Common myeloid progenitor, CD34-positive (primary cell): ENCODE measurements at regions not wholly inside any gene's neighbourhood (a gene's known extent, or its start where the extent isn't known, plus 50 kb on each side); places are given as distances from the start of the nearest gene placed in this dataset.

ENCODE experiments used
- CTCF ChIA-PET: fragments of 350-600 bp; sonication (Branson Sonifier 250); formaldehyde crosslinking; loops from one replicate; lab custom pipeline; 2021; ENCODE audit warnings: antibody characterized with exemption; lab: Charles Lee
- POLR2A ChIA-PET: fragments of 350-600 bp; sonication (Branson Sonifier 250); formaldehyde crosslinking; loops from one replicate; lab custom pipeline; 2021; ENCODE audit warnings: antibody characterized with exemption; lab: Charles Lee
- DNase-seq, 3 donors: peaks; one replicate each; pipeline versions ENCODE4 v3.0.0 to v3.0.0-alpha.2; 2013
- H3K27ac ChIP-seq, 2 experiments: 1 replicate in 1 of 2; 2 replicates in 1 of 2; pipeline ENCODE4 v1.7.0; 2013; ENCODE audit warnings: inconsistent platforms in 2 of 2, low read length in 2 of 2, mild to moderate bottlenecking in 2 of 2, low read depth in 1 of 2, moderate library complexity in 1 of 2; ENCODE audit not compliant: severe bottlenecking in 2 of 2, insufficient read depth in 1 of 2, poor library complexity in 1 of 2
- H3K27me3 ChIP-seq, 5 experiments: replicated peaks in 2 of 5; 1 replicate in 3 of 5; 2 replicates in 2 of 5; pipeline versions ENCODE4 v1.6.1 to v1.7.0; 2013; ENCODE audit warnings: low read length in 4 of 5, mild to moderate bottlenecking in 2 of 5, moderate library complexity in 2 of 5, inconsistent platforms in 1 of 5; ENCODE audit not compliant: insufficient read depth in 5 of 5, control insufficient read depth in 4 of 5
- H3K36me3 ChIP-seq, 4 experiments: 1 replicate in 2 of 4; 2 replicates in 2 of 4; pipeline versions ENCODE4 v1.6.1 to v1.7.0; 2013; ENCODE audit warnings: low read length in 3 of 4, control low read depth in 1 of 4, mild to moderate bottlenecking in 1 of 4; ENCODE audit not compliant: control insufficient read depth in 4 of 4, insufficient read depth in 4 of 4
- H3K4me1 ChIP-seq, 4 experiments: 1 replicate in 3 of 4; 2 replicates in 1 of 4; pipeline versions ENCODE4 v1.6.1 to v1.7.1; 2013; ENCODE audit warnings: low read length in 3 of 4, mild to moderate bottlenecking in 3 of 4, control low read depth in 1 of 4, inconsistent platforms in 1 of 4, moderate library complexity in 1 of 4; ENCODE audit not compliant: control insufficient read depth in 4 of 4, insufficient read depth in 4 of 4; ENCODE audit errors: control extremely low read depth in 1 of 4
- H3K4me3 ChIP-seq, 7 experiments: 1 replicate in 4 of 7; 2 replicates in 3 of 7; pipeline versions ENCODE4 v1.5.1 to v1.7.0; 2013; ENCODE audit warnings: mild to moderate bottlenecking in 7 of 7, low read length in 6 of 7, moderate library complexity in 6 of 7, inconsistent platforms in 2 of 7, low read depth in 2 of 7, control low read depth in 1 of 7; ENCODE audit not compliant: insufficient read depth in 4 of 7, control insufficient read depth in 1 of 7; ENCODE audit errors: extremely low read depth in 1 of 7
- H3K9me3 ChIP-seq, 5 experiments: 1 replicate in 4 of 5; 2 replicates in 1 of 5; pipeline versions ENCODE4 v1.6.1 to v1.7.1; 2013; ENCODE audit warnings: low read length in 4 of 5, mild to moderate bottlenecking in 2 of 5, inconsistent platforms in 1 of 5, low read depth in 1 of 5, moderate library complexity in 1 of 5; ENCODE audit not compliant: control insufficient read depth in 4 of 5, insufficient read depth in 2 of 5; ENCODE audit errors: control extremely low read depth in 1 of 5
- WGBS: methylation state at CpG from one replicate; pipeline ENCODE4 v1.1.5; 2013; ENCODE audit not compliant: insufficient coverage; 5-methylcytosine and 5-hydroxymethylcytosine counted together

DNA sequence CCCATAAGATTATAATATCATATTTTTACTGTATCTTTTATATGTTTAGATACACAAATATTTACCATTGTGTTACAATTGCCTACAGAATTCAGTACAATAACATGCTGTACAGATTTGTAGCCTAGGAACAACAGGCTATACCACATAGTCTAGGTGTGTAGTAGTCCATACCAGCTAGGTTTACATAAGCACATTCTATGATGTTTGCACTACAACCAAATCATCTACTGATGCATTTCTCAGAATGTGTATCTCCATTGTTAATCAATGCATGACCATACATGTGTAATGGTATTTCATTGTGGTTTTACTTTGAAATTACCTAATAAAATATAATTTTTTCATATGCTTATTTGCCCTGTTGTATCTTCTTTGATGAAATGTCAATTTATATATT, 288.1 kb upstream of the PCDH10 start:
- H3K4me1 ChIP-seq: no peaks in the 10 kb centered on the region
- H3K27me3 ChIP-seq: no peaks in the 10 kb centered on the region
- H3K36me3 ChIP-seq: no peaks in the 10 kb centered on the region
- ChIA-PET CTCF (no interaction called here), POLR2A (no interaction called here)
- no peaks in the 10 kb centered on the region for H3K9me3 ChIP-seq
- no peak for DNase-seq
- no peak overlapping the region for H3K27ac ChIP-seq
- no peak overlapping the region for H3K4me3 ChIP-seq

- no peak for DNase-seq
- H3K4me1 ChIP-seq: no peaks in the 10 kb centered on the region
- H3K9me3 ChIP-seq: no peaks in the 10 kb centered on the region
- WGBS: no CpG with 5 or more reads among the region's 1 CpG
- ChIA-PET POLR2A (no interaction called here), CTCF (no interaction called here)
- H3K27me3 ChIP-seq: no peaks in the 10 kb centered on the region
- H3K36me3 ChIP-seq: no peaks in the 10 kb centered on the region
- H3K27ac ChIP-seq: no peak overlapping the region
- no peak overlapping the region for H3K4me3 ChIP-seq
Measured at GRCh38 chr4:132863619-132864018, 285.5 kb upstream of the PCDH10 start.

- ChIA-PET CTCF (no interaction called here), POLR2A (no interaction called here)
- Histone ChIP-seq H3K9me3 (no peaks in the 10 kb centered on the region), H3K4me1 (no peaks in the 10 kb centered on the region), H3K4me3 (no peak overlapping the region), H3K27ac (no peak overlapping the region), H3K36me3 (no peaks in the 10 kb centered on the region), H3K27me3 (no peaks in the 10 kb centered on the region)
- DNase-seq: no peak
- WGBS: no CpG with 5 or more reads among the region's 1 CpG
Measured at GRCh38 chr4:132865458-132865857, 283.6 kb upstream of the PCDH10 start.

- Histone ChIP-seq H3K4me3 (no peak overlapping the region), H3K9me3 (peaks cover 0 to 3% (median 0%) of the 10 kb centered on the region in 5 experiments), H3K27me3 (no peaks in the 10 kb centered on the region), H3K4me1 (no peaks in the 10 kb centered on the region), H3K27ac (no peak overlapping the region), H3K36me3 (no peaks in the 10 kb centered on the region)
- CTCF ChIA-PET: no interaction called here
- no peak for DNase-seq
- POLR2A ChIA-PET: no interaction called here
- WGBS: no CpG with 5 or more reads among the region's 2 CpGs
Measured at GRCh38 chr4:132865922-132866321, 283.2 kb upstream of the PCDH10 start.

DNA sequence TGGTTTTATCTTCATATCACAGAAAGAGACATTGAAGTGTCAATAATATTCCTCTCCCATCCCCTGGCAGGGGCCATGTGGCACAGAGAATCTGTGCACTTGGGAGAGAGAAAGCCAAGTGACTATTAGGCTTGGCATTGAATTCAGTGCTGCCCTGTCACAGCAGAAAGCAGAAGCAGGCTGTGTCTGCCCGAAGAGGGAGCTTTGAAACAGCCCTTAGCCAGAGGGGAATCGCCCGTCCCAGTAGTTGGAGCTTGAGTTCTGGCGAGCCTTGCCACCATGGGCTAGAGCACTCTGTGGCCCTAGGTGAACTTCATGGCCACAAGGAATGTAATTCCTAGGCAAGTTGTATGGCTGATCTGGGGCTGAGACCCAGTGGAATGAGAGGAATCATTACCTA, 282.5 kb upstream of the PCDH10 start:
- DNase-seq: no peak
- ChIA-PET CTCF (no interaction called here), POLR2A (no interaction called here)
- H3K4me1 ChIP-seq: no peaks in the 10 kb centered on the region
- no peaks in the 10 kb centered on the region for H3K27me3 ChIP-seq
- H3K4me3 ChIP-seq: no peak overlapping the region
- H3K27ac ChIP-seq: no peak overlapping the region
- H3K9me3 ChIP-seq: peaks cover 0 to 3% (median 0%) of the 10 kb centered on the region in 5 experiments
- WGBS: 62% methylated on average over 4 of the region's 4 CpGs
- H3K36me3 ChIP-seq: no peaks in the 10 kb centered on the region

DNA sequence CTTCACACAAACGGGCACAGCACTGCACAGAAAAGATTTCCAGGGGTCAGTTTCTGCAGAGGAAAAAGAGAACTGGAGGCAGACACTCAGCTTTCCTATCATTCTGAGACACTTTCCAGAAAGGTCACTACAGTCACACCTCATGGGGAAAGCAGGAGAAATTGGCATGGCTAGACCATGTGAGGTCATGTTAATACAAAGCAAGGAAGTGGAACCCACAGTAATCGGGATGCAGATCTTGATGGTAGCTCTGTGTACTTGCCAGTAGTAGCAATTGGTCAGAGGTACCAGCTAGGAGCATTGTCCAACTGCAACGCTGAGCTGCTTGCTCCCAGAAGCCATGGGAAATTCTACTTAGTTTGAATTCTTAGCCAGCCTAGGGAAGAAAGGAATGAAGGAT, 255.3 kb upstream of the PCDH10 start:
- H3K27me3 ChIP-seq: no peaks in the 10 kb centered on the region
- no peak for DNase-seq
- H3K36me3 ChIP-seq: no peaks in the 10 kb centered on the region
- H3K4me1 ChIP-seq: no peaks in the 10 kb centered on the region
- ChIA-PET CTCF (no interaction called here), POLR2A (no interaction called here)
- 68% methylated on average over 2 of the region's 3 CpGs for WGBS
- H3K9me3 ChIP-seq: no peaks in the 10 kb centered on the region
- H3K27ac ChIP-seq: no peak overlapping the region
- H3K4me3 ChIP-seq: no peak overlapping the region

DNA sequence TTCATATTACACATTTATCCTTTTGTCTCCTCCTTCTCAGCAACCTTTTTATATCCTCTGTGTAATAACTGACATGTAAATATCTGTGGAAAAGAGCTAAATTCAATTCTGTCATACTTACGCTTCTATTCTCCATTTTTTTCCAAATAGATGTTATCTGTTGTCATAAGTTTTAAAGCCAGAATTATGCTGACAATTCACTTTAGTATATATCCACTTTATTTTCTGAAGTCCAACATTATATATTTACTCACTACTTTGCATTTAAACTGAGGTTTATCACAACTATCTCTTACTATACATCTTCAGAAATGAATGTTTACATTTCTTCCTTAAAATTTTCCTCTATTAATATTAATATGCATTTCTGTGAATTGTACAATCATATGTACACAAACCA, 247.9 kb upstream of the PCDH10 start:
- DNase-seq: no peak
- Histone ChIP-seq H3K27ac (no peak overlapping the region), H3K36me3 (no peaks in the 10 kb centered on the region), H3K4me1 (no peaks in the 10 kb centered on the region), H3K9me3 (no peaks in the 10 kb centered on the region), H3K4me3 (no peak overlapping the region), H3K27me3 (no peaks in the 10 kb centered on the region)
- ChIA-PET CTCF (no interaction called here), POLR2A (no interaction called here)
- no CpG with 5 or more reads among the region's 1 CpG for WGBS
